Pancreas (tissue), 10 donors: ENCODE measurements at regions not wholly inside any gene's neighbourhood (a gene's known extent, or its start where the extent isn't known, plus 50 kb on each side); places are given as distances from the start of the nearest gene placed in this dataset.

Experiments used
- ATAC-seq, 4 donors: fragments of 200-7000 bp; cut with Tn5 transposase; one replicate each; pipeline versions ENCODE4 v1.8.0 to v1.9.1; 2020; ENCODE audit warnings: mild to moderate bottlenecking in 4 of 4, moderate library complexity in 4 of 4
- DNase-seq, 6 donors: peaks; one replicate each; pipeline ENCODE4 v3.0.0-alpha.2; 2020
- FAIRE-seq: peaks from 2 replicates; lab custom pipeline; 2012; peaks lifted over from hg19 to GRCh38; lab: Jason Lieb, UNC
- H3K27ac ChIP-seq, 4 donors: fragments of 200-600 bp; sonication (generic); 1 replicate in 3 of 4; 2 replicates in 1 of 4; pipeline versions ENCODE4 v1.5.0 to v1.8.0; 2020
- H3K27me3 ChIP-seq, 4 donors: fragments of 200-600 bp; one replicate each; pipeline ENCODE4 v1.8.0; 2021
- H3K36me3 ChIP-seq, 3 donors: fragments of 200-600 bp; sonication (generic) in 1 of 3; one replicate each; pipeline versions ENCODE4 v1.5.0 to v1.8.0; 2020 to 2021
- H3K4me1 ChIP-seq, 3 donors: fragments of 200-600 bp; one replicate each; pipeline ENCODE4 v1.8.0; 2021
- H3K4me3 ChIP-seq, 4 donors: fragments of 200-600 bp; sonication (generic) in 2 of 4; one replicate each; pipeline versions ENCODE4 v1.5.0 to v1.8.0; 2020 to 2021
- H3K9me3 ChIP-seq, 4 donors: fragments of 200-600 bp; one replicate each; pipeline ENCODE4 v1.8.0; 2021
- WGBS, 2 donors: extraction: QIAGEN DNeasy Blood & Tissue Kit; methylation state at CpG; one replicate each; pipeline ENCODE4 v1.1.7; 2013; 5-methylcytosine and 5-hydroxymethylcytosine counted together
- intact Hi-C, 3 donors: fragments of 100-400 bp; cut with DNase I; formaldehyde crosslinking; loops; one replicate each; pipeline versions ENCODE4 v1.11.1 to v1.14.2; 2022
- TF ChIP-seq, protein P1 (sequence below), 4 donors: fragments of 200-600 bp; sonication (generic) in 3 of 4; IDR thresholded peaks; one replicate each; pipeline versions ENCODE4 v1.5.0 to v1.8.0; 2021; ENCODE audit warnings: antibody characterized with exemption in 4 of 4
- donor health status: healthy with polysubstance abuse.
- donor health status: DM: no; HTN: no; CAD: no; lungs with moderate emphysema.
- donor health status: DM: no; HTN: no; CAD: no.
- donor health status: control.
- donor health status: control.
- donor health status: Bipolar disorder and iron deficiency.
- donor health status: DM: yes; HTN: yes; CAD: no.
- donor health status: DM: no; HTN: no; CAD: no.
- donor health status: DM: no; HTN: no; CAD: no.
- donor health status: DM: yes; HTN: yes; CAD: no.

DNA sequence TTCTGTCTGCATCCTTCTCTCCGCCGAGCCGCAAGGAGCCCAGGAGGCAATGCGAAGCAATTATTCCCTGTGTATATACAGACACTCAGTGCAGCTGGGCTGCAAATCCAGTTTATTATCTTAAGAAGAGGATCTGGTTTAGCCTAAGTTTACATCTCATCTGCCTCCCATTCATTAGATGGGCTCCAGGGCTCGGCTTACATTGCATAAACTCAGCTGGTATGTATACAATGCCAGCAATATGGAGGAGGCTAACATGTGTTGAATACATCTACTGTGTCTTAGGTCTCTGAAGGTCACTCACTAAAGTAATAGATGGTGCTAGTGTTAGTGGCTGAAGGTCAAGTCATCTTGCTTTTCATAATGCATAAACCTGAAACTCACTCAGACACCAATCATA, 996.8 kb downstream of the KCNMA1 start:
- 95 to 96% methylated on average over 5 of the region's 5 CpGs for WGBS, 2 donors
- Histone ChIP-seq H3K27me3 (no peaks in the 10 kb centered on the region), H3K36me3 (no peaks in the 10 kb centered on the region), H3K4me3 (no peak overlapping the region), H3K4me1 (no peaks in the 10 kb centered on the region), H3K27ac (no peak overlapping the region), H3K9me3 (no peaks in the 10 kb centered on the region)
- TF ChIP-seq, protein P1, sequence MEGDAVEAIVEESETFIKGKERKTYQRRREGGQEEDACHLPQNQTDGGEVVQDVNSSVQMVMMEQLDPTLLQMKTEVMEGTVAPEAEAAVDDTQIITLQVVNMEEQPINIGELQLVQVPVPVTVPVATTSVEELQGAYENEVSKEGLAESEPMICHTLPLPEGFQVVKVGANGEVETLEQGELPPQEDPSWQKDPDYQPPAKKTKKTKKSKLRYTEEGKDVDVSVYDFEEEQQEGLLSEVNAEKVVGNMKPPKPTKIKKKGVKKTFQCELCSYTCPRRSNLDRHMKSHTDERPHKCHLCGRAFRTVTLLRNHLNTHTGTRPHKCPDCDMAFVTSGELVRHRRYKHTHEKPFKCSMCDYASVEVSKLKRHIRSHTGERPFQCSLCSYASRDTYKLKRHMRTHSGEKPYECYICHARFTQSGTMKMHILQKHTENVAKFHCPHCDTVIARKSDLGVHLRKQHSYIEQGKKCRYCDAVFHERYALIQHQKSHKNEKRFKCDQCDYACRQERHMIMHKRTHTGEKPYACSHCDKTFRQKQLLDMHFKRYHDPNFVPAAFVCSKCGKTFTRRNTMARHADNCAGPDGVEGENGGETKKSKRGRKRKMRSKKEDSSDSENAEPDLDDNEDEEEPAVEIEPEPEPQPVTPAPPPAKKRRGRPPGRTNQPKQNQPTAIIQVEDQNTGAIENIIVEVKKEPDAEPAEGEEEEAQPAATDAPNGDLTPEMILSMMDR (IDR thresholded peaks at IDR 0.05), result no peak
- FAIRE-seq, result no peak
- intact Hi-C loops, result no loop called here
- no peak for DNase-seq
- no peak for ATAC-seq

DNA sequence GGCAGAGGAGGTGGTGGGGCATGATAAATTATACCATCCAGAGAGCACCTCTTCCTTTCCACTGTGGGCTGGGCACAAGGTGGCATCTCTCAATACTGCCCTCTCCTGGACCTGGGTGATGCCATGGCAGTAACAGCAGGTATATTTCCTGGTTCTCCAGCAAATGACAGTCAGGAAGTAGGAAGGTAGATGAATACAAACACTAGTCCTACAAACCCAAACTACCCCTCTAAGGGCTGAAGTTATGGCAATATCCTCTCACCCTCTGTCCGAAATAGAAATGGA, 1004.9 kb downstream of the KCNMA1 start:
- ATAC-seq (peak; percentile 86 to 99 (median 96)), DNase-seq (peak in 4 of 6 donors; percentile 37 to 57 (median 49)), FAIRE-seq (no peak)
- Histone ChIP-seq H3K27ac (no peak overlapping the region), H3K27me3 (no peaks in the 10 kb centered on the region), H3K9me3 (no peaks in the 10 kb centered on the region), H3K4me1 (no peaks in the 10 kb centered on the region), H3K36me3 (no peaks in the 10 kb centered on the region), H3K4me3 (no peak overlapping the region)
- TF ChIP-seq, protein P1 (IDR thresholded peaks at IDR 0.05), result peak; percentile 30 to 48 (median 38)
- intact Hi-C loops, result no loop called here
- WGBS, 2 donors, result 40 to 68% methylated on average over 1 of the region's 1 CpG

DNA sequence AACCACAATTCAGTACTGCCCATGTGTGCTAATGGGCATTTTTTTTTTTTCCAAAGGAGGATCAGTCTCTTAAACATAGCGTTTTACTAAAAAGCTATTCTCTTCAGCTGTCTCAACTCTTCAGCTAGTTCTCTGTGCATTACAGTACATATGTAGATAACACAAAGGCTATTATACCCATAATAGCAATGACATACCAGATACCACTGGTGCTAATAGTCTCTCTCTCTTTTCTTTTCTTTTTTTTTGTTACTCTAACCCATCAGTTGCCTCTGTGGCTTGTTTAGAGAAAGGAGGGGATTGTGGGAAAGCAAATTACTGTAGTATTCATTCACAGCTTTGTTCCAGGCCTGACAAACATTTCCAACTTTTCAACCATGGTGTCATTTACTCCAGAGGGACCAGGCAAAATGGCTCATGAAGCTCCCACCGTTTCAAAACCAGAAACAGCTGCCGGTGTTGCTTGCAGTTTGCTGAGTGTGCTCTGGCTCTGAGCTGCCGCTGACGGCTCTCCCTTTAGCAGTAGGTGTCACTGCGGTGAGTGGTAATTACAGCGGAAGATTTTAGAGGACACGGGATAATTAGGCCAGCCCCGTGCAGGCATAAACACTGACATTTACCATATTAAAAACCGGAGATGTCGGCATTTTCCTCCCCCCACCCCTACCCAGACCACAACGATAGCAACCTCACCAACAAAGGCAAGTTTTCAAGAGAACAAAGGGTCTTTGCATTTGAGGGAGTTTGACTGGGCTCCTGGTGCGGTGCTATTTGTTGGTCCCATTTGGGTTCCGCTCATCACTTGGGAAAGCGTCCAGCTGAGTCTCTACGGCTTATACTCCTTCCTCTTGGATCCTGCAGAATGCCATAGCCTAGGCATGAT, 1005.5 kb downstream of the KCNMA1 start:
- TF ChIP-seq, protein P1 (IDR thresholded peaks at IDR 0.05), result no peak
- intact Hi-C loops, result no loop called here
- Histone ChIP-seq H3K27ac (no peak overlapping the region), H3K9me3 (no peaks in the 10 kb centered on the region), H3K27me3 (no peaks in the 10 kb centered on the region), H3K36me3 (no peaks in the 10 kb centered on the region), H3K4me3 (no peak overlapping the region), H3K4me1 (no peaks in the 10 kb centered on the region)
- DNase-seq (no peak), ATAC-seq (peak in 3 of 4 donors; percentile 50 to 78 (median 67)), FAIRE-seq (no peak)
- 47 to 58% methylated on average over 16 of the region's 16 CpGs for WGBS, 2 donors

DNA sequence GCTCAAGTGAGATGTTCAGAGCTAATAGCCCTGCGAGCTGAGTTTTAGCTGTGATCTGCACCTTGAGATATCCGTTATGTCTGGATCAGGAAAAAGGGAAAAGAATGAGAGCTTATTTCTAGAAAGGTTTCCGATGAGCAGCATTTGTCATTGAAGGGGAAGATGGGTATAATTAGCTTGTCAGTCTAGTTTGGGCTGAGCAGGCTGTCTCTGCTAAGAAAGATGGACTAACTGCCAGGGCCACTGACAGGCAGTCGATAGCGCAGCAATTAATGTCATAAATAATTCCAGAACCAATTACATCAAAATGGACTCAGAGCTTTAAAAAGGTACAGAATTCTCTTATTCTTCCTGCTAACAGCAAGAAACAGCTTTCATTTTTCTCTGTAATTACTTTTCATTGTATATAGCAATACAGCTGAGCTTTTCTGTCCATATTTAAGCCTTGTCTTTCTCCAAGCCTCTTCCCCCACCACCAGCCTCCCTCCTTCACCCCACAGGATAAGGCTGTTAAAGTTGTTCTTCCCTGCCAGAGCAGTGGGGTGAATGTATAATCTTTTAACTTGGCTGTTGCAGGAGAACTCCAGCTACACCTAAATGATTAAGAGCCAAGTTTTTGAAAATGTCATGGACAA, 1006.5 kb downstream of the KCNMA1 start:
- ATAC-seq (no peak), FAIRE-seq (no peak), DNase-seq (no peak)
- 80 to 91% methylated on average over 5 of the region's 5 CpGs for WGBS, 2 donors
- Histone ChIP-seq H3K36me3 (no peaks in the 10 kb centered on the region), H3K9me3 (no peaks in the 10 kb centered on the region), H3K4me1 (no peaks in the 10 kb centered on the region), H3K27ac (no peak overlapping the region), H3K4me3 (no peak overlapping the region), H3K27me3 (no peaks in the 10 kb centered on the region)
- TF ChIP-seq, protein P1 (IDR thresholded peaks at IDR 0.05), result no peak
- intact Hi-C loops, result no loop called here

DNA sequence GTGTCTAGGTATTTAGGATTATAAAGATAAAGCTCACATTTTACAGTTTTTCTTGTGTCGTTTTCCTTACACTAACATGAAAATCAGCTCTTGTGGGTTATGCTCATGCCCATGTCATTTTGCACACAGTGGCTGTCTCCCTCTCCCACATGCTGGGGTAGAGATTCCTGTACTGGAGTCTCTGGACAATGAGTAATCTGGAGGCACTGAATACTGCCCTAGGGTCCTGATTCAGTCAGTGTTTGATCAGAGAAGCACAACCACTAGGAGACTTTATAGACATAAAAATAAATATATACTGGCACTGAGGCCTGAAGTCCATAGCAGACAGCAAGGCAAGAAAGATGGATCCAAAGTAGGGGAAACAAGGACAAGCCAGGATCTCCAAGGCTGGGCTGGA, 1008.8 kb downstream of the KCNMA1 start:
- TF ChIP-seq, protein P1 (IDR thresholded peaks at IDR 0.05), result no peak

More for the DNA sequence above, 1008.8 kb downstream of the KCNMA1 start:
- no peaks in the 10 kb centered on the region for H3K27me3 ChIP-seq
- FAIRE-seq (no peak), DNase-seq (no peak), ATAC-seq (no peak)
- H3K36me3 ChIP-seq, result no peaks in the 10 kb centered on the region
- 67 to 79% methylated on average over 1 of the region's 1 CpG for WGBS, 2 donors
- H3K27ac ChIP-seq, result no peak overlapping the region
- intact Hi-C loops, result no loop called here
- no peaks in the 10 kb centered on the region for H3K9me3 ChIP-seq
- H3K4me1 ChIP-seq, result no peaks in the 10 kb centered on the region
- no peak overlapping the region for H3K4me3 ChIP-seq
